ENCODE measurements at regions not wholly inside any gene's neighbourhood (a gene's known extent, or its start where the extent isn't known, plus 50 kb on each side); places are given as distances from the start of the nearest gene placed in this dataset.

- Histone ChIP-seq H3K27ac (no peak overlapping the region), H3K4me1 (ENCODE audit: control insufficient read depth in 1 of 2, low read depth in 2 of 2) (peaks cover 0 to 34% of the 10 kb centered on the region in 2 donors), H3K36me3 (no peaks in the 10 kb centered on the region), H3K9me3 (no peaks in the 10 kb centered on the region), H3K4me3 (no peak overlapping the region), H3K27me3 (replicated peaks; ENCODE audit: insufficient read depth) (no peaks in the 10 kb centered on the region)
- no peak for DNase-seq (ENCODE audit: low spot score)
- TF ChIP-seq, protein P1, sequence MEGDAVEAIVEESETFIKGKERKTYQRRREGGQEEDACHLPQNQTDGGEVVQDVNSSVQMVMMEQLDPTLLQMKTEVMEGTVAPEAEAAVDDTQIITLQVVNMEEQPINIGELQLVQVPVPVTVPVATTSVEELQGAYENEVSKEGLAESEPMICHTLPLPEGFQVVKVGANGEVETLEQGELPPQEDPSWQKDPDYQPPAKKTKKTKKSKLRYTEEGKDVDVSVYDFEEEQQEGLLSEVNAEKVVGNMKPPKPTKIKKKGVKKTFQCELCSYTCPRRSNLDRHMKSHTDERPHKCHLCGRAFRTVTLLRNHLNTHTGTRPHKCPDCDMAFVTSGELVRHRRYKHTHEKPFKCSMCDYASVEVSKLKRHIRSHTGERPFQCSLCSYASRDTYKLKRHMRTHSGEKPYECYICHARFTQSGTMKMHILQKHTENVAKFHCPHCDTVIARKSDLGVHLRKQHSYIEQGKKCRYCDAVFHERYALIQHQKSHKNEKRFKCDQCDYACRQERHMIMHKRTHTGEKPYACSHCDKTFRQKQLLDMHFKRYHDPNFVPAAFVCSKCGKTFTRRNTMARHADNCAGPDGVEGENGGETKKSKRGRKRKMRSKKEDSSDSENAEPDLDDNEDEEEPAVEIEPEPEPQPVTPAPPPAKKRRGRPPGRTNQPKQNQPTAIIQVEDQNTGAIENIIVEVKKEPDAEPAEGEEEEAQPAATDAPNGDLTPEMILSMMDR (IDR thresholded peaks at IDR 0.05), result no peak
- ATAC-seq (ENCODE audit: insufficient number of reproducible peaks, low FRiP score, low read depth), result no peak
Observed at GRCh38 chr9:95756101-95756500, 119.4 kb upstream of the ERCC6L2 start.

GRCh38 chr9:95755421-95755730 is 120.1 kb upstream of the ERCC6L2 start:
- H3K4me3 ChIP-seq, result no peak overlapping the region
- no peak for DNase-seq (ENCODE audit: low spot score)
- no peaks in the 10 kb centered on the region for H3K27me3 ChIP-seq (replicated peaks; ENCODE audit: insufficient read depth)
- H3K27ac ChIP-seq, result no peak overlapping the region
- ATAC-seq (ENCODE audit: insufficient number of reproducible peaks, low FRiP score, low read depth), result no peak
- H3K9me3 ChIP-seq, result no peaks in the 10 kb centered on the region
- TF ChIP-seq, protein P1 (IDR thresholded peaks at IDR 0.05), result no peak
- no peaks in the 10 kb centered on the region for H3K36me3 ChIP-seq
- peaks cover 0 to 34% of the 10 kb centered on the region in 2 donors for H3K4me1 ChIP-seq (ENCODE audit: control insufficient read depth in 1 of 2, low read depth in 2 of 2)

GRCh38 chr9:95754533-95755420 is 120.7 kb upstream of the ERCC6L2 start:
- ATAC-seq (ENCODE audit: insufficient number of reproducible peaks, low FRiP score, low read depth), result no peak
- no peak overlapping the region for H3K27ac ChIP-seq

GRCh38 chr9:95753762-95754465 is 121.6 kb upstream of the ERCC6L2 start:
- H3K9me3 ChIP-seq, result no peaks in the 10 kb centered on the region
- TF ChIP-seq, protein P1 (IDR thresholded peaks at IDR 0.05), result no peak
- DNase-seq (ENCODE audit: low spot score) (no peak), ATAC-seq (ENCODE audit: insufficient number of reproducible peaks, low FRiP score, low read depth) (no peak)
- peaks cover 0 to 34% of the 10 kb centered on the region in 2 donors for H3K4me1 ChIP-seq (ENCODE audit: control insufficient read depth in 1 of 2, low read depth in 2 of 2)
- H3K36me3 ChIP-seq, result no peaks in the 10 kb centered on the region
- no peaks in the 10 kb centered on the region for H3K27me3 ChIP-seq (replicated peaks; ENCODE audit: insufficient read depth)
- H3K4me3 ChIP-seq, result no peak overlapping the region
- no peak overlapping the region for H3K27ac ChIP-seq

More at GRCh38 chr9:95754533-95755420, 120.7 kb upstream of the ERCC6L2 start:
- Histone ChIP-seq H3K4me3 (no peak overlapping the region), H3K36me3 (no peaks in the 10 kb centered on the region), H3K4me1 (ENCODE audit: control insufficient read depth in 1 of 2, low read depth in 2 of 2) (peaks cover 0 to 34% of the 10 kb centered on the region in 2 donors), H3K9me3 (no peaks in the 10 kb centered on the region), H3K27me3 (replicated peaks; ENCODE audit: insufficient read depth) (no peaks in the 10 kb centered on the region)
- DNase-seq (ENCODE audit: low spot score), result no peak
- TF ChIP-seq, protein P1 (IDR thresholded peaks at IDR 0.05), result no peak

GRCh38 chr9:95752129-95752731 is 123.3 kb upstream of the ERCC6L2 start:
- Histone ChIP-seq H3K4me1 (ENCODE audit: control insufficient read depth in 1 of 2, low read depth in 2 of 2) (peaks cover 0 to 34% of the 10 kb centered on the region in 2 donors), H3K27ac (no peak overlapping the region), H3K4me3 (peak overlapping the region; percentile 50), H3K36me3 (no peaks in the 10 kb centered on the region), H3K9me3 (no peaks in the 10 kb centered on the region), H3K27me3 (replicated peaks; ENCODE audit: insufficient read depth) (no peaks in the 10 kb centered on the region)
- no peak for DNase-seq (ENCODE audit: low spot score)
- TF ChIP-seq, protein P1 (IDR thresholded peaks at IDR 0.05), result no peak
- ATAC-seq (ENCODE audit: insufficient number of reproducible peaks, low FRiP score, low read depth), result no peak

Data from thoracic aorta (tissue), 2 donors.